HG02759 (cell line): ENCODE measurements at regions not wholly inside any gene's neighbourhood (a gene's known extent, or its start where the extent isn't known, plus 50 kb on each side); places are given as distances from the start of the nearest gene placed in this dataset.

Experiments
- ATAC-seq: cut with Tn5 transposase; IDR thresholded peaks from one replicate; pipeline ENCODE4 v1.9.1; 2021; ENCODE audit warnings: mild to moderate bottlenecking, moderate library complexity; ENCODE audit not compliant: unreplicated experiment

- no peak for ATAC-seq
These were observed 838.8 kb downstream of the GRID1 start for GRCh38 chr10:85527616-85528317.

- no peak for ATAC-seq
These were observed 838.3 kb downstream of the GRID1 start for GRCh38 chr10:85528318-85528652.

- no peak for ATAC-seq
These were observed 834.9 kb downstream of the GRID1 start for GRCh38 chr10:85531706-85532105.

- no peak for ATAC-seq
These were observed 833.8 kb downstream of the GRID1 start for GRCh38 chr10:85532773-85533172.

GRCh38 chr10:85535926-85536325, 830.7 kb downstream of the GRID1 start:
- no peak for ATAC-seq

- ATAC-seq, result no peak
These were observed 829.0 kb downstream of the GRID1 start for GRCh38 chr10:85537561-85537960.

- no peak for ATAC-seq
These were observed 828.0 kb downstream of the GRID1 start for GRCh38 chr10:85538601-85539000.

GRCh38 chr10:85542152-85542551, 824.4 kb downstream of the GRID1 start:
- no peak for ATAC-seq

- ATAC-seq, result no peak
These were observed 823.5 kb downstream of the GRID1 start for GRCh38 chr10:85542936-85543730.

GRCh38 chr10:85544956-85545355, 821.6 kb downstream of the GRID1 start:
- ATAC-seq, result no peak

GRCh38 chr10:85545874-85546273, 820.7 kb downstream of the GRID1 start:
- no peak for ATAC-seq

GRCh38 chr10:85547460-85548023, 819.1 kb downstream of the GRID1 start:
- no peak for ATAC-seq

- peak; percentile 86 for ATAC-seq
These were observed 818.6 kb downstream of the GRID1 start for GRCh38 chr10:85548034-85548433.
